ENCODE measurements at regions not wholly inside any gene's neighbourhood (a gene's known extent, or its start where the extent isn't known, plus 50 kb on each side); places are given as distances from the start of the nearest gene placed in this dataset.

DNA sequence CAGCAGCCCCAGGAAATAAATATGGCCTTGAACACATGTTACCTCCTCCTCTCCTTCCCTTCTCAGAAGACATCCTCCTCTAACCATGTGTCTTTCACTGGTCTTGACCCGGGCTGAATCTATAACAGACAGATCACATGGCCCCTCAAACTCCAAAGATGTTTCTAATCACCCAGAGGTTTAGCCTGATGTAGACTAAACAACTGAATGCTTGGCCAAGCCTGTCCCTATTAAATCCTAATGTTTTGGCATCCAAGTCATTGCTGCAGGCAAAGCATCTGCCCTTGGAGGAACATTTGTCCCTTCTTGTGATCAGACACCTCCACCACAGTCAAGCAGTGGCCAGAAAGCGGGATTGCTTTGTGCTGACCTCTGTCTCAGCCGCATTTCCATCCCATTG lies 65.5 kb downstream of the ANKRD60 start:
- H3K27ac ChIP-seq (replicated peaks), result no peak overlapping the region
- H3K4me3 ChIP-seq (replicated peaks; ENCODE audit: insufficient read depth, low read length), result no peak overlapping the region
- TF ChIP-seq, protein P1, sequence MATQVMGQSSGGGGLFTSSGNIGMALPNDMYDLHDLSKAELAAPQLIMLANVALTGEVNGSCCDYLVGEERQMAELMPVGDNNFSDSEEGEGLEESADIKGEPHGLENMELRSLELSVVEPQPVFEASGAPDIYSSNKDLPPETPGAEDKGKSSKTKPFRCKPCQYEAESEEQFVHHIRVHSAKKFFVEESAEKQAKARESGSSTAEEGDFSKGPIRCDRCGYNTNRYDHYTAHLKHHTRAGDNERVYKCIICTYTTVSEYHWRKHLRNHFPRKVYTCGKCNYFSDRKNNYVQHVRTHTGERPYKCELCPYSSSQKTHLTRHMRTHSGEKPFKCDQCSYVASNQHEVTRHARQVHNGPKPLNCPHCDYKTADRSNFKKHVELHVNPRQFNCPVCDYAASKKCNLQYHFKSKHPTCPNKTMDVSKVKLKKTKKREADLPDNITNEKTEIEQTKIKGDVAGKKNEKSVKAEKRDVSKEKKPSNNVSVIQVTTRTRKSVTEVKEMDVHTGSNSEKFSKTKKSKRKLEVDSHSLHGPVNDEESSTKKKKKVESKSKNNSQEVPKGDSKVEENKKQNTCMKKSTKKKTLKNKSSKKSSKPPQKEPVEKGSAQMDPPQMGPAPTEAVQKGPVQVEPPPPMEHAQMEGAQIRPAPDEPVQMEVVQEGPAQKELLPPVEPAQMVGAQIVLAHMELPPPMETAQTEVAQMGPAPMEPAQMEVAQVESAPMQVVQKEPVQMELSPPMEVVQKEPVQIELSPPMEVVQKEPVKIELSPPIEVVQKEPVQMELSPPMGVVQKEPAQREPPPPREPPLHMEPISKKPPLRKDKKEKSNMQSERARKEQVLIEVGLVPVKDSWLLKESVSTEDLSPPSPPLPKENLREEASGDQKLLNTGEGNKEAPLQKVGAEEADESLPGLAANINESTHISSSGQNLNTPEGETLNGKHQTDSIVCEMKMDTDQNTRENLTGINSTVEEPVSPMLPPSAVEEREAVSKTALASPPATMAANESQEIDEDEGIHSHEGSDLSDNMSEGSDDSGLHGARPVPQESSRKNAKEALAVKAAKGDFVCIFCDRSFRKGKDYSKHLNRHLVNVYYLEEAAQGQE (IDR thresholded peaks at IDR 0.05; ENCODE audit: insufficient replicate concordance, low read depth), result no peak
- TF ChIP-seq GABPA (IDR thresholded peaks at IDR 0.05; ENCODE audit: low read depth), result no peak
- TF ChIP-seq, protein P2, sequence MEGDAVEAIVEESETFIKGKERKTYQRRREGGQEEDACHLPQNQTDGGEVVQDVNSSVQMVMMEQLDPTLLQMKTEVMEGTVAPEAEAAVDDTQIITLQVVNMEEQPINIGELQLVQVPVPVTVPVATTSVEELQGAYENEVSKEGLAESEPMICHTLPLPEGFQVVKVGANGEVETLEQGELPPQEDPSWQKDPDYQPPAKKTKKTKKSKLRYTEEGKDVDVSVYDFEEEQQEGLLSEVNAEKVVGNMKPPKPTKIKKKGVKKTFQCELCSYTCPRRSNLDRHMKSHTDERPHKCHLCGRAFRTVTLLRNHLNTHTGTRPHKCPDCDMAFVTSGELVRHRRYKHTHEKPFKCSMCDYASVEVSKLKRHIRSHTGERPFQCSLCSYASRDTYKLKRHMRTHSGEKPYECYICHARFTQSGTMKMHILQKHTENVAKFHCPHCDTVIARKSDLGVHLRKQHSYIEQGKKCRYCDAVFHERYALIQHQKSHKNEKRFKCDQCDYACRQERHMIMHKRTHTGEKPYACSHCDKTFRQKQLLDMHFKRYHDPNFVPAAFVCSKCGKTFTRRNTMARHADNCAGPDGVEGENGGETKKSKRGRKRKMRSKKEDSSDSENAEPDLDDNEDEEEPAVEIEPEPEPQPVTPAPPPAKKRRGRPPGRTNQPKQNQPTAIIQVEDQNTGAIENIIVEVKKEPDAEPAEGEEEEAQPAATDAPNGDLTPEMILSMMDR (IDR thresholded peaks at IDR 0.05; ENCODE audit: insufficient read depth, low read length), result no peak
- no peak for DNase-seq (ENCODE audit: low read depth in 1 of 2, low spot score in 1 of 2)
- H3K27me3 ChIP-seq (ENCODE audit: insufficient read depth, poor library complexity, severe bottlenecking), result no peaks in the 10 kb centered on the region

DNA sequence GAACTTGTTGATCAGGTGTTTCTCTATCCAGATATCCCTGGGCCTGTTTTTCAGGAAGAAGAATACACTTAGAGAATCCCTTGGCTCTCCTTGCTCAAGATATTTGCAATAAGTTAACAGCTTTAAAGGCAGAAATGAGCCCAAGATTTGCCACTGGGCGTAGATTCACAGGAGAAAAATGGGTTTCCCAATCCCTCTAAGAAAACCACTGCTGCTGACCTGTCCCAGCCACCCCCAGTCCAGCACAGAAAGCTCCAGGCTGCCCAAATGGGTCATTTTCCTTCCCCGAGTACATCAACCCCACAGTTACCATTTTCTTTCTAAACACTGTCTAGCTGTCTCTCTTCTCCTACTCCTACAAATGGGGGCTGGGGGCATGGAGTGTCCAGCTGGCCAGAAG lies 67.3 kb downstream of the ANKRD60 start:
- no peak overlapping the region for H3K27ac ChIP-seq (replicated peaks)
- H3K27me3 ChIP-seq (ENCODE audit: insufficient read depth, poor library complexity, severe bottlenecking), result no peaks in the 10 kb centered on the region
- no peak overlapping the region for H3K4me3 ChIP-seq (replicated peaks; ENCODE audit: insufficient read depth, low read length)
- TF ChIP-seq SPI1 (IDR thresholded peaks at IDR 0.05; ENCODE audit: borderline replicate concordance, low read depth), result no peak
- TF ChIP-seq, protein P2 (IDR thresholded peaks at IDR 0.05; ENCODE audit: insufficient read depth, low read length), result no peak
- no peak for TF ChIP-seq GABPA (IDR thresholded peaks at IDR 0.05; ENCODE audit: low read depth)
- no peak for TF ChIP-seq POLR2AphosphoS5 (IDR thresholded peaks at IDR 0.05; ENCODE audit: low read depth)
- TF ChIP-seq, protein P1 (IDR thresholded peaks at IDR 0.05; ENCODE audit: insufficient replicate concordance, low read depth), result no peak
- DNase-seq (ENCODE audit: low read depth in 1 of 2, low spot score in 1 of 2), result no peak

DNA sequence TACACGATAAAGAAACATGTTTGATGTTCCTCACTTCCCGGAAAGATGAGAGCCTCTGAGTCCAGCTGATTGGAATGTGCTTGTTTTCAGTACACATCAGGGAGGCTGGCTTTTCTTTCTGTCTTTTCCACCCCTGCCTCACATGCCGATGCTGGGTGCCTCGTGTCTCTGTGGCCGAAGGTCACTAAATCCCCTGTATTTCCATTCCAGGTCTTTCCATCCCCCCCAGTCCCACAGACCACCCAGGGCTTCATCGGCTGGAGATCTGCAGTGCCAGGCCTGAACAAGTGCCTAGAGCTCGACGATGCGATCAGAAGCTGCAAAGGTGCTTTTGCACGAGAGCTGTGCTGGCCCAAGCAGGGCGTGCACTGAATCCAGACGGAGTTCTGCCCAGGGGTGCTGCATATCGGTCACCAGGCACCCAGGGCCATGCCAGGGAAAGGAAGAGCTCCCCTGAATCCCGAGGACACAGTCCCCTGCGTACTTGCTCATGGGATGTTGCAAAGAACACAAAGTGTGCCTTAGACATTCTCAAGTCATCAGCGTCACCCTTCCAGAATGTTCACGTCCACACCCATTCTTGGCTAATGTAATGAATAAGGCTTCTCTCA lies 67.9 kb downstream of the ANKRD60 start:
- TF ChIP-seq, protein P2 (IDR thresholded peaks at IDR 0.05; ENCODE audit: insufficient read depth, low read length), result no peak
- TF ChIP-seq GABPA (IDR thresholded peaks at IDR 0.05; ENCODE audit: low read depth), result no peak
- no peak for TF ChIP-seq SPI1 (IDR thresholded peaks at IDR 0.05; ENCODE audit: borderline replicate concordance, low read depth)
- TF ChIP-seq, protein P1 (IDR thresholded peaks at IDR 0.05; ENCODE audit: insufficient replicate concordance, low read depth), result no peak
- no peak for TF ChIP-seq POLR2AphosphoS5 (IDR thresholded peaks at IDR 0.05; ENCODE audit: low read depth)
- Histone ChIP-seq H3K27me3 (ENCODE audit: insufficient read depth, poor library complexity, severe bottlenecking) (no peaks in the 10 kb centered on the region), H3K27ac (replicated peaks) (no peak overlapping the region), H3K4me3 (replicated peaks; ENCODE audit: insufficient read depth, low read length) (no peak overlapping the region)
- no peak for DNase-seq (ENCODE audit: low read depth in 1 of 2, low spot score in 1 of 2)
